GM18508 (cell line): ENCODE measurements at regions not wholly inside any gene's neighbourhood (a gene's known extent, or its start where the extent isn't known, plus 50 kb on each side); places are given as distances from the start of the nearest gene placed in this dataset.
"Not testable (repeated sequence)": the region's sequence is repeated elsewhere in the genome, so short reads cannot be mapped to it uniquely, and the experiment has no call there.

ENCODE experiments used
- ATAC-seq: cut with Tn5 transposase; IDR thresholded peaks from one replicate; pipeline ENCODE4 v1.9.1; 2021; ENCODE audit warnings: moderate number of reproducible peaks; ENCODE audit not compliant: insufficient read depth, unreplicated experiment

GRCh38 chr14:57008534-57008933, 198.3 kb upstream of the OTX2 start:
- ATAC-seq, result no peak

GRCh38 chr14:56998728-56999127, 188.4 kb upstream of the OTX2 start:
- no peak for ATAC-seq

GRCh38 chr14:56996721-56997399, 186.6 kb upstream of the OTX2 start:
- ATAC-seq, result no peak

GRCh38 chr14:56995010-56995409, 184.7 kb upstream of the OTX2 start:
- ATAC-seq, result no peak

- no peak for ATAC-seq
Observed at GRCh38 chr14:56992332-56992820, 182.1 kb upstream of the OTX2 start.

GRCh38 chr14:56990991-56991627, 180.8 kb upstream of the OTX2 start:
- ATAC-seq, result not testable (repeated sequence)

- no peak for ATAC-seq
Observed at GRCh38 chr14:56989359-56989758, 179.1 kb upstream of the OTX2 start.

GRCh38 chr14:56979936-56980335, 169.7 kb upstream of the OTX2 start:
- ATAC-seq, result no peak

- no peak for ATAC-seq
Observed at GRCh38 chr14:56976211-56976610, 165.9 kb upstream of the OTX2 start.

- no peak for ATAC-seq
Observed at GRCh38 chr14:56975521-56975920, 165.2 kb upstream of the OTX2 start.

GRCh38 chr14:56972948-56973347, 162.7 kb upstream of the OTX2 start:
- ATAC-seq, result no peak

GRCh38 chr14:56964895-56965294, 154.6 kb upstream of the OTX2 start:
- no peak for ATAC-seq

GRCh38 chr14:56963381-56963780, 153.1 kb upstream of the OTX2 start:
- no peak for ATAC-seq

GRCh38 chr14:56962444-56963080, 152.3 kb upstream of the OTX2 start:
- ATAC-seq, result no peak

- ATAC-seq, result no peak
Observed at GRCh38 chr14:56959869-56960268, 149.6 kb upstream of the OTX2 start.

GRCh38 chr14:56959121-56959520, 148.8 kb upstream of the OTX2 start:
- no peak for ATAC-seq

- ATAC-seq, result no peak
Observed at GRCh38 chr14:56956182-56956581, 145.9 kb upstream of the OTX2 start.

GRCh38 chr14:56955745-56956144, 145.5 kb upstream of the OTX2 start:
- no peak for ATAC-seq

- ATAC-seq, result no peak
Observed at GRCh38 chr14:56953884-56954283, 143.6 kb upstream of the OTX2 start.

- ATAC-seq, result no peak
Observed at GRCh38 chr14:56952766-56953473, 142.6 kb upstream of the OTX2 start.

- no peak for ATAC-seq
Observed at GRCh38 chr14:56949828-56950227, 139.5 kb upstream of the OTX2 start.
